OCI-LY3 (cell line): ENCODE measurements at regions not wholly inside any gene's neighbourhood (a gene's known extent, or its start where the extent isn't known, plus 50 kb on each side); places are given as distances from the start of the nearest gene placed in this dataset.

Source experiments
- EZH2phosphoT487 ChIP-seq: fragments of 200-600 bp; shearing (Covaris generic); IDR thresholded peaks from 2 replicates; pipeline ENCODE4 v1.6.1; 2018; ENCODE audit warnings: antibody characterized with exemption, mixed run types, low read depth
- TF ChIP-seq, protein P1 (sequence below): fragments of 200-600, 300-600 bp; sonication (generic); IDR thresholded peaks from 2 replicates; pipeline ENCODE4 v1.5.1; 2014; ENCODE audit warnings: antibody characterized with exemption, low read length, low read depth

DNA sequence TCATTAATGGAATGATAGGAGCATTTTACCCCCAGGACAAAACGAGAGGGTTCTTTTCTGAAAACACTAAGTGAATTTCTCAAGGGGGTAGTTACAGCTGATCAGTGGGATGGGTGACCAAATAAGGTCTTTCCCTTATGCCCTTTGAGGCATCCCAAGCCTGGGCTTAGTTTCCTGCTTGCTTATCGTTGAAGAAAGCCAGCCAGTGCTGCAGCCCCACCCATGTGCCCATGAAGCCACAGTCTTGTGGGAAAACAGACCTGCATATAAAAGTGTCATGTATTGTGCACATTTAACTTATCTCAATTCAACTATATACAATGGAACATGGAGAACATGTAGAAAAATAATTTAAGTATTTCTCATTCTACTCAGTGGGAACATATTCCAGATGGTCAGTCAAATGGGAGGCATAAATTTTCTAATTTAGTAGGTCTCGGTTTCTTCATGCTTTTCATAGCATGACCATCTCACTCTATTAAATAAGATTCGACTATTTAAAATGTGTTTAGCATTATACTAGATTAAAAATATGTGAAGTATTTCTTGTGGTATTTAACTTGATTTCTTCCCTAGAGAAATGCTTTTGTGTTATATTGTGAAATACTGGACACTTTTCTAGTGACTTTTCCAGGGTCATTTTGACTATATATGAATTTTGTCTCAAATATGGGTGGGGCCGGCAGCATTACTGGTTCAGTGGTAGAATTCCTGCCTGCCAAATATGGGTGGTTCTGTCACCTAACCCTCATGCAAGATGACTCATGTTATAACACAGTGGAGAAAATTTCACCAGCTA is 189.7 kb upstream of the SGCD start:
- TF ChIP-seq, protein P1, sequence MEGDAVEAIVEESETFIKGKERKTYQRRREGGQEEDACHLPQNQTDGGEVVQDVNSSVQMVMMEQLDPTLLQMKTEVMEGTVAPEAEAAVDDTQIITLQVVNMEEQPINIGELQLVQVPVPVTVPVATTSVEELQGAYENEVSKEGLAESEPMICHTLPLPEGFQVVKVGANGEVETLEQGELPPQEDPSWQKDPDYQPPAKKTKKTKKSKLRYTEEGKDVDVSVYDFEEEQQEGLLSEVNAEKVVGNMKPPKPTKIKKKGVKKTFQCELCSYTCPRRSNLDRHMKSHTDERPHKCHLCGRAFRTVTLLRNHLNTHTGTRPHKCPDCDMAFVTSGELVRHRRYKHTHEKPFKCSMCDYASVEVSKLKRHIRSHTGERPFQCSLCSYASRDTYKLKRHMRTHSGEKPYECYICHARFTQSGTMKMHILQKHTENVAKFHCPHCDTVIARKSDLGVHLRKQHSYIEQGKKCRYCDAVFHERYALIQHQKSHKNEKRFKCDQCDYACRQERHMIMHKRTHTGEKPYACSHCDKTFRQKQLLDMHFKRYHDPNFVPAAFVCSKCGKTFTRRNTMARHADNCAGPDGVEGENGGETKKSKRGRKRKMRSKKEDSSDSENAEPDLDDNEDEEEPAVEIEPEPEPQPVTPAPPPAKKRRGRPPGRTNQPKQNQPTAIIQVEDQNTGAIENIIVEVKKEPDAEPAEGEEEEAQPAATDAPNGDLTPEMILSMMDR, result no peak
- TF ChIP-seq EZH2phosphoT487, result no peak
